NCI-H2107 (cell line): ENCODE measurements at regions not wholly inside any gene's neighbourhood (a gene's known extent, or its start where the extent isn't known, plus 50 kb on each side); places are given as distances from the start of the nearest gene placed in this dataset.

Source experiments
- DNase-seq: peaks from one replicate; lab custom pipeline; 2025; lab: John Stamatoyannopoulos, UW

DNA sequence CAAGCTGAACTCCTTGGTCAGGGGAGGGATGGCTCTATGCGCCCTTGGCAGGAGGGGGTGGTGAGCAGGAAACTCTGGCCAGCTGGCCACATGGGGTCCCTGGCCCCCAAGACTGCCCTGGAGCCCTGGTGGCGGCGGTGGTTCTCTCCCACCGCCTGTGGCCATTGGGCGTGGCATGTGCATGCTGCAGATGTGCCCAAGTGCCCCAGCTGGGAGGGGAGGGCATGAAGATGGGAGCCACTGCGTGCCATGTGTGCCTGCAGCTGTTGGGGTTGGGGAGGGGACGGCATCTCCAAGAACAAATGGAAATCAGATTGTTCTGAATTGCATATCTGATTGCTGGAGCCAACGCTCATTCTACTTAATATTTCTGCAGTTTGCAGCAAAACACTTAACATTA is 115.7 kb upstream of the IGF1 start:
- DNase-seq, result no peak

DNA sequence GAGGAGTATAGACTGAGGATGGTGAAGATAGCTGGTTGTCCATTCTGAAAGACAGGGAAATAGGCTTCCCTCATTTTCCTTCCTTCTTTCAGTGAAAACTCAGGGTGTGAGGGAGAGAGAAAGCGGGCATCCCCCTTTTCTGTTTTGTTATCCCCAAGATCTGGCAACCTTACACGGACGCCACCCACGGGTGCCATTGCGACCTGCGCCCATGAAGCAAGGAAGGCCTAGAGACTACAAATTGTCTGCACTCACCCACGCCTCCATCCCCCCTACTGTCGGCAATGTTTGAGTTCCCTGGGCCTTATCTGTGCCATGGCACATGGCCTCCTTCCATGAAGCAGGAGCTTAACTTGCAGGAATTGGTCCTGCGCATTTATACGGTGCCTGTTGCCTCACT is 115.0 kb upstream of the IGF1 start:
- DNase-seq, result no peak

DNA sequence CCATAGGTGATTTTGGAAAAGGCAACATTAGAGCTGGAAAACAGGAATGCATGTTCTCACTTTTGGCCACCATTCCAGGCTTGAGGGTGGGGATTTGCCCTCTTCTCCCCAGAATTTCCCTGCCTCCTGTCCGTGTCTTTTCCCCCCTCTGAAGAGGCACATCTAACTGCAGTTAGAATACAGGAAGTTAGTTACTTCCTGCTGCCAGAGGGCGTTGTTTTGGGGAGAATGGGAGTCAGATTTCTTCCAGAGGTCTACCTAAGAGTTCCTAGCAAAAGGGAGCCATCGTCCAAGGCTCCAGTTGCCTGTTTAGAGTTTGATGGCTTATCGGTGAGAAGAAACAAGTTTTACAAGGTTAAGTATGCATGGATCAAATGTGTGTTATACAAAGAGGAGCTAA is 112.8 kb upstream of the IGF1 start:
- no peak for DNase-seq

DNA sequence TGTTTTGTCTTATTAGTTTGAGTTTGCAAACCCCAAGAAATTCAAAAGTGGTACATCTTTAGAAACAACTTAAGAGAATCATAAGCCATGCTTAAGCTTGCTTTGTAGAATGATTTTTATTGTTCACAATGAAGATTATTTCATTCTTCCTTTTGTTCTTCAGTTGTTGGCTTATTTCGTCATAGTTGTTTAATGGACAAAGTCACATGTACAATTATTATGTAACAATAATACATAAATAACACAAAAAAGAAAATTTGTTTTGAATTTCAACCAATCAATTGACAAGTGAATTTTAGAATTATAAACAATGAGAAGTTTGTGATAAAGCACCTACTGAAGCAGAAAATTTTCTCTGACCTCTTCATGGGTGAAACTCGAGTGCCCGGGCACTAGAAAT is 111.8 kb upstream of the IGF1 start:
- no peak for DNase-seq

DNA sequence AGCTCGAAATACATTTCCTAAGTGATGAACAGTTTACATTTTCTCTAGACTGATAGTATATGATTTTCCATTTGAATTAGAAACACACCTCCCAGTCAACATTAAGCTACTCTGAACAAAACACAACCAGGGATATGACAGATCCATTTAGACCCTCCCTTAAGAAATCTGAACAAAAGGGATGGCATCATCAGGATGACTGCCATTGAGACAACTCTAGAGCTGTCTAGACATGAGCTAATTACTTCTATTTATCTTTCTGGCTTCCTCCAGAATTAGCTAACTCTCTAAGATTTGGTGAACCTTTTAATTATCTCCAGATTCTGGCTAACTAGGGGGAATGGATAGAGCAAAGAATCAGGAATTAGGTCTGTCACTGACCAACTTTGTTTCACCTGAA is 92.9 kb upstream of the IGF1 start:
- no peak for DNase-seq

DNA sequence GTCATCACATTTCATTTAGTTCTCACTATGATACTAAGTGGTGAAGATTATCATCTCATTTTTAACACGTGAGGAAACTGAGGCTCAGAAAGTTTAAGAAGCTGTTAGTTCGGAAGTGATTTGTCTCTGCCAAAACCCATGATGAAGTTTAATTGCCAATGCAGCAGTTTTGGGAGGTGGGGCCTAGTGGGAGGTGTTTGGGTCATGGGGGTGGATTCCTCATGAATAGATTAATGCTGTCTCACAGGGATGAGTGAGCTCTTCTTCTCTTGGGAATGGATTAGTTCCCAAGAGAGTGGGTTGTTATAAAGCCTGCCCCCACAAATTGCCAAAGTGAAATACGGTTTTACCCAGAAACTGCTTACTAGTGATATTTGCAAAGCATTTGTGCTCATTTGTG is 91.5 kb upstream of the IGF1 start:
- no peak for DNase-seq

DNA sequence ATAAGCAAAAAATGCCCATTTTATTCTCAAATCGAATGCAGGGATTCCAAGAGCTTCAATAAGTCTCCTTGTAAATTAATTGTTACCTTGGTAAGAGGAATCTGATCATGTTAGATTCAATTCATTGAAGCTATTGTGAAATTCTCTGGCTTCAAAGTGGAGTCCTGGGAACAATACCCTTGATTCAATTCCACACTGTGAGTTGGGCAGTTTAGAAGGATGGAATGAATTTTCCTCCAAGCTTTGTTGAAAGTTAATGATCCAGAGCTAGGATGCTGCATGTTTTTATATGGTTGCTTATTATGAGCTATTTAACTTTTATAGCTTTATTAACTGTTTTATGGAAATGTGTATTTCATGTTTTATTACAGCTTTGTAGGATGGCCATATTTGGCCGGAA is 89.9 kb upstream of the IGF1 start:
- DNase-seq, result no peak

DNA sequence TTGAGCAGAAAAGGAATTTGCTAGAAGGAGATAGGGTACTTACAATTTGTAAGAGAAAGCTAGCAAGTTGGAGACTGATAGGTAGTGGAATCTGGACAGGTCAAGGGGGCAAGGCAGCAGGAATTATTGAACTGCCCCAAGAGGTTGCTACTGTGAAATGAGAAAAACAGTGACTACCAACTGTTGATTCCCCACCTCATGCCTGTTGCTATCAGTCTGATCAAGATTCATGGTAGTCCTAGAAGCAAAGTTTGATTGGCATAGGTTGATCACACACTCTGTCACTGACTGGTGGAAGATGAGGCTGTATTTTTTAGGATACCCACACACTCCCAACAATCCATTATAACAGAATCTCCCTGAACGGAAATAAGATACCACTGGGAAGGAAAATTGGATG is 89.4 kb upstream of the IGF1 start:
- no peak for DNase-seq

DNA sequence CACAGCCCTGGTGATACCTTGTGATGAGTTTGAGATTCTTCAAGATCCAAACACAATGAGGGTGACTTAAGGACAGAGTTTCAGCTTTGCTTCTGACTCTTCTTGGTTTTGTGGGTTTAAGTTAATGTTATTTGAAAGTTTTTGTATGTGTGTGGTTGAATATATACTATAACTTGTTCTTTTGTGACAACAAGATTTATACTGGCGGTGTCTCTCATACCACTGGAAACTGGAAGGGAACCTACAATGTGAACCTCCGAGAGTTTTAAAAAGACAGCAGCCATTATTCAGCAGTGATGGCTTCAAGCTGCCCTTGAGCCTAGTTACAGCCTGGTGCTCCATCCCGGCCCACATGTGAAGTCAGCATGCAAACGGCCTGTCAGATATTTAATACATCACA is 87.9 kb upstream of the IGF1 start:
- no peak for DNase-seq

DNA sequence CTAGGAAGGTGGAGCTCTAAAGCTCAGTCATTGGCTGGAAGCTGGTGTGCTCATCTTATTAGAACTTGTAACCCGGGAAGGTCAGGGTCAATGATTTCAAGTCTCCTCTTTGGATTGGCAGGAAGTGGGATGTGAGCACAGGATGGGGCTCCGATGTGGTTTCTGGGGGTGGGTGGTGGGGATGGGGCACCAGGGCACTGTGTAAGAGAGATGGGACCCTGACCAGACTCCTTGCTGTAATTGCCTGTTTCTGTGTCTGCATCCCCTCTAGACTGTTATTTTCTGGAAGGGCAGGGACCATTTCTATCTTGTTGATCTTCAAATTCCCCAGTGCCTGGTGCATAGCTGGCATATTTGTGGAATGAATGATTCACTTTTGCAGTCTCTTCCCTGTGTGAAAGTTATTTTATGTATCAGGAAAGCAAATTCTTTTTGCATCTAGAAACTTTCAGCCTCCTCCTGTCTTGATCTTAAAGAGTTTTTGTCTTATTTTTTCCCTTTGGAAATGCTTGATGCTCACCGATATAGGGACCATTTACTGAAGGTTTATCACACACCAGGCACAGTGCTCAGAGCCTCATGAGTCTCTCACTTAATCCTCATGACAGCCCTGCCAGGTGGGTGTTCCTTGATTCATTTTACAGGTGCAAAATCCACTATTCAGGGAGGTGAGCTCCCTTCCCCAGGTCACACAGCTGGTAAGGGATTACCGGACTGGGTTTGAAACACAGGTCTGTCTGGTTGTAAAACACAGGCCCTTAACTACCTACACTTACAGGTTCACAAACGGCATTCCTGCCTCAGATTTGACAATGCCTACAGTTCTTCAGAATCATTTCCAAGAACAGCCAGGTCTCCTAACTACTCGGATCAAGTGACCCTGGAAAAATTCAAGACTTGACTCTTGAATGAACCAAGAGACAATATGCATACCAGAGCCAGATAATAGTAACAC is 86.9 kb upstream of the IGF1 start:
- no peak for DNase-seq

DNA sequence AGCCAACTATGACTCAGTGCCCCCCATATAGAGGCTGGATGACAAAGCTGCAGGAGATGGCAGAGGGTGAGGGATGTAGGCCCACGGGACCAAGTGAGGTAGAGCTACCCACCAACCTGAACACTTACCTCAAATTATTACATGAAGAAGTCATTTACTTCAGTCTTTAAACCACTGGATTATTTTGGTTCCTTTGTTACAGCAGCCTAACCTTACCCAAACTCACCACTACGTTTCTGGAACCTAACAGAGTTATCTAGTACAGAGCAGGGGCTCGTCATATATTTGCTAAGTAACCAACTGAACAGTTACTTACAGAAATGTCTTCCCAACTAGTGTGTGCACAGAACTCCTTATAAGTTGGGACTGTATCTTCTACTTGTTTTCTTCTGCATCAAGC is 85.2 kb upstream of the IGF1 start:
- DNase-seq, result no peak

DNA sequence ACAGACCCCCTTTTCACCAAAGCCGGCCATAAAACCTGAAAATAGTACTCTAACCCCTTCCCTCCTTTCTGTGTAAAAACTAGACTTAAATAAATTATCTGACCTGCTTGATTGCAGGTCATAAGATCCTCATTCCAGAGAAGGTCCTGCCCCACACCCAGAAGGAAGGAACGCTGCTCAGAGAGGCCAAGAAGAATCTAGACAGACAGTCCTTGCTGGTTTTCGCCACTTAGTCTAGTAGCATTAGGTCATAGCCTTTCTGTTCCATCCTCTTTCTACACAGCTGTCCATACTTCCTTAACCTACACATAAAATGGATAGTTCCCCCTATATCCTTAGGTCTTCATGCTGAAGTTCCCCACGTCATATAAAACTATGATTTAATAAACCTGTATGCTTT is 83.7 kb upstream of the IGF1 start:
- no peak for DNase-seq

DNA sequence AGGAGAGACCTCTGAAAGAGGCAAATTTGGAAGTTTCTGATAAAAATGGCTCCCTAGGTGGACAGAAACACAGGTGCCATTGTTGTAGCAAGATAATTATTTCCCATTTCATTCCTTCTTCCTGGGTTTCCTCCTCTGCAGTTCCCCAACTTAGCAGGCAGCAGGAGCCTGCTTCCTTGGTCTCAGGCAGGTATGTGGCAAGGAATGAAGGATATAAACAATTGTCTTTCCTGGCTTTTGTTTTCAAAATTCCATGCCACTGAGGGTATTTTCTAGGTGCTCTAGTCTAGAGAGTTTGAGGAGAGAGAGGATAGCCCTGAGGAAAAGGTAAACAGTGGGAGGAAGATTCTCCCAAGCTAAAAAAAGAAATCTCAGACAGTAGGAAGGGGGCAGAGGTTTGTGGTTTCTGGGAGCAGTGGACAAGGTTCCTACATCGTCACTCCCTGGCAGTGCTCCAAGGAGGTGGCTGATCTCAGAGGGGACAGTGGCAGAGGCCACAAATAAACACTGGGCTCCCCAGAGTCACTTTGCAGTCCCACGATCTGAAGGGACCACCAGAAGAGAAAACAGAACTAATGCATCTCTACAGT is 82.6 kb upstream of the IGF1 start:
- DNase-seq, result no peak

DNA sequence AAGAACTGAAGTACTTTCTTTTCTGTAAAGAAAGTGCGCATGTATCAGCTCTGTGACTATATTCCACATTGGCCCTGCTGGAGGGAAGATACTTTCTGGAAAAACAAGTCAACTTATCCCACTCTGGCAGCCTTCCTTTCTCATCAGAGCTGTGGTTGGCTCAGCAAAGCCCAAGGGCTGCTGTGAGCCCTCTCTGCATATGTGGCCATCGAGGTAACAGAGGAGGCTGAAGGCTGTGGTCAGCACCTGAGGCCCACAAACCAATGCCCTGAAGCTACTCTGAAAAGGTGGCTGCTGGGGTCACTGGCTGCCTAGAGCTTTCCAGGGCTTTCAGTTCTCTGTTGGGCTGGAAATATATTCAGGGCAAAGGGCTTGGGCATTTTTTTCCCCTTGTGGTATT is 70.8 kb upstream of the IGF1 start:
- no peak for DNase-seq

DNA sequence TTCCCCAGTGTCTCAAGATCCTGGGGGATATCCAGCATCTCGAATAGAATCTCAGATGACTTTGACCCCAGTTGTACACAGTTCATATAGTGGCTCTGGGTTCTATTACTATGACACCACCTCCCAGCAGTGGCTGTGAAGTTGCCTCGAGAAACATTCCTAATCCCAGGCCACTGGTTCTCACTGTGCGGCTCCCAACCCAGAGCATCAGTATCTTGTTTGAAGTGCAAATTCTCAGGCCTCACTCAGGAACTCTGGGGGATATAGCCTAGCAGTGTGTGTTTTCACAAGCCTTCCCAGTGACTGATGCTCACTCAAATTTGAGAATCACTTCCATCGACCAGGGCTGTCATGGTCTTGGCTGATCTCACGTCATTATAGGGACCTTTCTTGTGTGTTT is 69.3 kb upstream of the IGF1 start:
- no peak for DNase-seq

DNA sequence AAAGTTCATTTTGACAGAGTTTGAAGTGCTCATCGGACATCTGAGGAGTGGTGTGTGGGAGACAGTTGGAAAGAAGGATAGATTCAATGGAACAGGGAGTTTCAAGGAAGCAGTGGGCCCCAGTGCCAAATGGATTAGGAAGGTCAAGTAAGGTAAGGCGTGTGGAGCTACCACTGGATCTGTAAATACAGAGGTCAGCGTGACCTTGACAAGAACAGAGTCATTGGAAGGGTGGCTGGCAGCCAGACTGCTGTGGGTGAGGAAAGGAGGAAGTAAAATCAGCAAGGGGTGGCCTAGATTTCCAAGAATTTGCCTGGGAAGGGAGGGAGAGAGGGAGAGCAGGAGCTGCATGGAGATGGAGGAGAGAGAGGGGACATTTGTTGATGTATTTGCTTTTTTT is 68.2 kb upstream of the IGF1 start:
- DNase-seq, result no peak

DNA sequence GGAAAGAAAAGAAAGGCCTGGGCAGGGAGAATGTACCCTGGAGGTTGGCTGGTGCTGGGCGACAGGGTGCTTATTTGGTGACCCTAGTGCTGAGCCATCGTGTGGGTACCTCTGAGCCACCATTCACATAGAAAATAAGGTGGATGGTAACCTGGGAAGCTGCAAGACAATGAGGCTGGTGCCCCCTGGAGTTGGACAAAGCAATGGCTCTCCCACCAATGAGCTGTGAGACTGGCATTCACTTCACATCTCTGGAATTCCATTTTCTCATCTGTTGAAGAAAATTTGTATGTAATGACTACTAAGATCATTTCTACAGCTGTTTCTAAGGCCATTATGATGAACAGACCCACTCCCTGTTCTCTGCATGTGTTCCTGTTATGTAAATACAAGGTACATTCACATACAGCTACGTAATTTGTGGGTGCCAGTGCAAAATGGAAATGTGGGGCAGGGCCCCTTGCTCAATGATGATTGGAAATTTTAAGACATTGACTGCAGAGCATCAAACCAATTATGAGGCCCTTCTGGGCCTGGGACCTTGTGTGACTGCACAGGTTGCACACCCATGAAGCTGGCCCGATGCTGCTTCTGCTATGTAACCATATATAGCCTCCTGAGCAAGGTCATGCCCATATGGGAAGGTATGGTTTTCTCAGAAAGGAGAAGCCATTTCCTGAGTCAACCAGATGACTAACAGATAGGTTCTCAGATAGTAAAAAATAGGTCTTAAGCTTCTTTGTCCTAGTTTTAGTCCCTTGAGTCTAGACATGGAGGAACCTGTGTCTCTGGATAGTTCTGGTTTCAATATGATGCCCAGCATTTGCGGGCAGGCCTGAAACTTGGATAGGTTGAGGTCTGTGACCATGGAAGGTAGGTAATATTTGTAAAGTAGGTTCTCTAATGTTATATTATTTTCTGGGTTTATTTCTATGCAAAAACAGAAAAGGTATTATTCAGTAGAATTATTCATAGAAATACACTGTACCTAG is 63.4 kb upstream of the IGF1 start:
- no peak for DNase-seq

DNA sequence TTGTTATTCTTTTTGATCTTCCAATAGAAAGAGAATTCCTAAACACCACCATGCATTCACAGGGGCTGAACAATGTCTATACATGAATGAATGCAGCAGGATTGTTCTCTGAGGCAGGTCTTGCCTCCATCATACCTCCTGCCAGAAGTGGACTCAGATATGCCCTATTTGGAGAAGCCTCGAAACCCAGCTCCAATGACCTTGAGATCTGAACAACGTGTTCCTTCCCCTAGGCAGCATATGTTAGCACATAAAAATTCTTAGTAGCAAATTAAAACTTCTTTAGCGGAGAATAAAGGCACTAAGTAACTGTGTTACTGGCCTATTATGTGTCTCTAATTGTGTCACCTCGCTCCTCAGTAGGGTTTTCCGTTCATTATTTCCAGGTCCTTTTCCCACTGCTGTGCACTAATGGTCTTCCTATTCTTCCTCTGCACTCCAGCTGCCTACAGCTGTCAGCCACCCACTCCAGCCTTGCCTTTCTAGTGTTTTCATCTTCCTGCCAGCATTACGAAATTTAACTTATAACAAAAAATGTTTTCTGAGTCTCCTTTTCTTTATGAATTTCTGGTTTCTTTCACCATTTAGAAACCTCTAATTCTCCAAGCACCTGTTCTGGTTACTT is 62.6 kb upstream of the IGF1 start:
- no peak for DNase-seq

DNA sequence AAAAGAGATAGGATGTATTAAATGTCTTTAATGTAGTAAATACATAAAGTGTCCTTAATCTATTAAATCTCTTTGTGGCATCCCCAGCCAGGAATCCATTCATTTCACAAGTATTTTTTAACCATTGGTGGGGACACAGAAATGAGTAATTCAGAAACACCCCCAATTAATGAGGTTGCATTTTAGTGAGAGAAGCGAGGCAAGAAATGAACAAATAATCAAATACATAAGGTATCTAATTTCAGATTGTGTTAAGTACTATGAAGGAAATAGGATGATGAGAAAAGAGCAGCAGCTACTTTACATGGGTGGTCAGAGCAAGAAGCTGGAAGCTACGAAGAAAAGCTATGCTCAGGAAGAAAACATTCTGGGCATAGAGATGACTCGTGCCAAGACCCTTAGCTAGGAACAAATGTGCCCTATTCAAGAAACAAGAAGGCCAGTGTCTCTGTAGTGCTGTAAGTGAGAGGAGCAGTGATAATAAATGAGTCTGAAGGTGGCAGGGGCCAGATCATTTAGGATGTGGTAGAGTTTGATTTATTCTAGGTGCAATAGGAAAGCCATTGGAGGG is 60.5 kb upstream of the IGF1 start:
- DNase-seq, result no peak

DNA sequence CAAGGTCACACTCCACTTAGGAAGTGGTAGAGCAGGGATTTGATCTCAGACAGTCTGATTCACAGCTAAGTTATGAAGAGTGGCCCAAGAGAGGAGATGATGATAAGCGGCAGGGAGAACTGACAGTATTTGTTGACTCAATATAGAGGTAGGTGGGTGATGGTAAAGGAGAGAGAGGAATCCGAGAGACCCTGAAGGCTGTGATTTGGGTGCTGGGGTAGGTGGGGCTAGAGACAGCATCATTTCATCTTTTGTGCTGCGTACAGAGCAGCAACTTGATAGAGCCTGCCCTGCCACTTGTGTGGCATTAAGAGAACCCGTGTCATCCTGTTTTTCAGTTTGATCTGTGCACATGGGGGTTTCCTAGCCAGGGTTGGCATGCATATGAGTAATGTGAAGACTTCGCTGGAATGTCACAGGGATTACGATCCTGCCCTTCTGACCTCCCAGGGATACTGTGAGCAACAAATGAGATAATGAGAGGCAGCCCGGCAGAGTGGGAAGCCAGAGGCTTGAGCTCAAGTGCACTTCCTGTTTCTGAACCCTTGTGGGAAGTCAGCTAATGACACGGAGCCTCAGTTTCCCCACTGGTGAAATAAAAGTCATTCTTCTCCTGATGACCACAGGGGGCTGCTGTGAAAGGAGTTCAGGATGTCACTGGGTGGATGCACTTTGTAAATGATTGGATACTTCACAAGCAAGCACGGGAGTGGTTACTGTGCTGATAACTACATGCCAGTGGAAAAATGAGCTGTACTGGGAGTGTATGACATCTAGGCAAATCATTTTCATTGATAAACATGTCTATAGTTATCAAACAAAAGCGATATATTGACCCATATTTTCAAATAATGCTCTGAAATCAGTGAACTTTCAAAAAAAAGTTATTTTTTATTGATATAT is 59.5 kb upstream of the IGF1 start:
- DNase-seq, result no peak

DNA sequence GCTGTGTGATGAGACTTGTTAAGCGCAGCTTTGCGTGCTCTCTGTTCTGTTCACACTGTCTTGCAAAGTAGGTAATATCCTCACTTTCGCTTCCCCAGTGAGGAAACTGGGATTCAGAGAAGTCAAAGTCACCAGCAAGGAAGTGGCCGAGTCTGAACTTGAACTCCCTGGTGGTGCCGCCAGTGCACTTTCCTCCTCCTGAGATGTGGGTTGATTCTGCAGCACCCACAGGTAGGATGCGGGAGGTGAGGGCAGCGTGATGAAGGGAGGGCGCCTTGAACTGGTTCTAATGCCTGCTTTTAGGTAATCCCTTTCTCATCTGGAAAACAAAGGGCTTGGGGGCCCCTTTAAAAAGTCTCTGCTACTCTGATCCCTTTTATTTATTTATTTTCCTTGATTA is 54.9 kb upstream of the IGF1 start:
- DNase-seq, result no peak
